GM23338 (cell line): ENCODE measurements at regions not wholly inside any gene's neighbourhood (a gene's known extent, or its start where the extent isn't known, plus 50 kb on each side); places are given as distances from the start of the nearest gene placed in this dataset.
A peak's percentile ranks its signal among the peaks of the same experiment; 100 is the strongest.

Experiments
- ATAC-seq: fragments of 200-7000 bp; cut with Tn5 transposase; 3 replicates; pipeline ENCODE4 v1.9.1; 2020
- DNase-seq: peaks from one replicate; pipeline ENCODE4 v3.0.0-alpha.2; 2015; ENCODE audit warnings: low spot score
- H2AFZ ChIP-seq: fragments of 200-600 bp; sonication (generic); 2 replicates; pipeline ENCODE4 v1.8.0; 2016; ENCODE audit warnings: antibody characterized with exemption, mild to moderate bottlenecking, moderate library complexity
- H3F3A ChIP-seq: fragments of 200-600 bp; sonication (generic); replicated peaks from 2 replicates; pipeline ENCODE4 v1.8.0; 2017; ENCODE audit warnings: antibody characterized with exemption, mixed run types, low read depth
- H3K27ac ChIP-seq: fragments of 200-600 bp; sonication (generic); 2 replicates; pipeline ENCODE4 v1.6.1; 2016; ENCODE audit warnings: low read depth
- H3K27me3 ChIP-seq: fragments of 200-600 bp; sonication (generic); 2 replicates; pipeline ENCODE4 v1.8.0; 2016; ENCODE audit warnings: mild to moderate bottlenecking, mixed run types, moderate library complexity; ENCODE audit not compliant: insufficient read depth
- H3K36me3 ChIP-seq: fragments of 200-600 bp; sonication (generic); 2 replicates; pipeline ENCODE4 v1.8.0; 2016; ENCODE audit warnings: mild to moderate bottlenecking; ENCODE audit not compliant: insufficient read depth
- H3K4me1 ChIP-seq: fragments of 200-600 bp; sonication (generic); 2 replicates; pipeline ENCODE4 v1.8.0; 2016; ENCODE audit warnings: mild to moderate bottlenecking, moderate library complexity; ENCODE audit not compliant: insufficient read depth
- H3K4me2 ChIP-seq: fragments of 200-600 bp; sonication (generic); 2 replicates; pipeline ENCODE4 v1.7.1; 2017; ENCODE audit warnings: mixed run types
- H3K4me3 ChIP-seq: fragments of 200-600 bp; sonication (generic); 2 replicates; pipeline ENCODE4 v1.6.1; 2016; ENCODE audit warnings: mixed run types
- H3K79me2 ChIP-seq: fragments of 200-600 bp; sonication (generic); replicated peaks from 2 replicates; pipeline ENCODE4 v1.8.0; 2017; ENCODE audit warnings: mild to moderate bottlenecking; ENCODE audit not compliant: insufficient read depth
- H3K9me2 ChIP-seq: fragments of 200-600 bp; sonication (generic); 2 replicates; pipeline ENCODE4 v1.8.0; 2017; ENCODE audit not compliant: insufficient read depth
- H4K20me1 ChIP-seq: fragments of 200-600 bp; sonication (generic); replicated peaks from 2 replicates; pipeline ENCODE4 v1.8.0; 2017; ENCODE audit warnings: mild to moderate bottlenecking; ENCODE audit not compliant: insufficient read depth
- H3K27ac Mint-ChIP-seq: 2 replicates; pipeline ENCODE4 v1.8.0; 2020; ENCODE audit warnings: inconsistent platforms, mild to moderate bottlenecking, moderate library complexity, mixed read lengths
- H3K27me3 Mint-ChIP-seq: 3 replicates; pipeline ENCODE4 v1.8.0; 2022; ENCODE audit warnings: low read depth, mild to moderate bottlenecking, moderate library complexity, mixed read lengths, inconsistent platforms; ENCODE audit not compliant: insufficient read depth, poor library complexity
- H3K36me3 Mint-ChIP-seq: 3 replicates; pipeline ENCODE4 v1.8.0; 2021; ENCODE audit warnings: low read depth, mild to moderate bottlenecking, inconsistent platforms, moderate library complexity, mixed read lengths
- H3K4me1 Mint-ChIP-seq: 3 replicates; pipeline ENCODE4 v1.8.0; 2020; ENCODE audit warnings: mild to moderate bottlenecking, inconsistent platforms, mixed read lengths
- H3K4me3 Mint-ChIP-seq: 3 replicates; pipeline ENCODE4 v1.8.0; 2021; ENCODE audit warnings: moderate library complexity, mild to moderate bottlenecking, inconsistent platforms, mixed read lengths
- H3K9me3 Mint-ChIP-seq: 3 replicates; pipeline ENCODE4 v1.8.0; 2020; ENCODE audit warnings: moderate library complexity, mild to moderate bottlenecking, inconsistent platforms, mixed read lengths
- CREB1 ChIP-seq: fragments of 250-450 bp; sonication (Bioruptor Pico); IDR thresholded peaks from 2 replicates; pipeline ENCODE4 v1.5.0; 2020; ENCODE audit warnings: low read depth, mild to moderate bottlenecking, moderate library complexity
- EZH2 ChIP-seq: fragments of 200-600 bp; sonication (generic); IDR thresholded peaks from one replicate; pipeline ENCODE4 v1.8.0; 2017; ENCODE audit warnings: antibody characterized with exemption, mild to moderate bottlenecking, low read depth; ENCODE audit not compliant: unreplicated experiment
- EZH2phosphoT487 ChIP-seq: fragments of 200-600 bp; sonication (generic); IDR thresholded peaks from one replicate; pipeline ENCODE4 v1.8.1; 2018; ENCODE audit warnings: antibody characterized with exemption; ENCODE audit not compliant: unreplicated experiment
- STAT1 ChIP-seq: IDR thresholded peaks from one replicate; pipeline ENCODE4 v1.6.1; 2016; ENCODE audit warnings: antibody characterized with exemption; ENCODE audit not compliant: unreplicated experiment
- ZNF331 ChIP-seq: fragments of 250-450 bp; sonication (Bioruptor Pico); IDR thresholded peaks from 2 replicates; pipeline ENCODE4 v1.5.0; 2020; ENCODE audit warnings: low read depth, mild to moderate bottlenecking, moderate library complexity
- TF ChIP-seq, protein P1 (sequence below): IDR thresholded peaks from one replicate; pipeline ENCODE4 v1.6.1; 2018; ENCODE audit warnings: antibody characterized with exemption; ENCODE audit not compliant: unreplicated experiment
- TF ChIP-seq, protein P2 (sequence below): IDR thresholded peaks from 2 replicates; pipeline ENCODE4 v1.6.1; 2016; ENCODE audit warnings: antibody characterized with exemption
- TF ChIP-seq, protein P3 (sequence below), 2 experiments: fragments of 200-600 bp in 1 of 2; sonication (generic) in 1 of 2; conservative IDR thresholded peaks; 2 replicates each; pipeline versions ENCODE4 v1.5.1 to v1.6.1; 2016 to 2017; ENCODE audit warnings: antibody characterized with exemption in 2 of 2, low read depth in 2 of 2, mild to moderate bottlenecking in 2 of 2, moderate library complexity in 1 of 2

DNA sequence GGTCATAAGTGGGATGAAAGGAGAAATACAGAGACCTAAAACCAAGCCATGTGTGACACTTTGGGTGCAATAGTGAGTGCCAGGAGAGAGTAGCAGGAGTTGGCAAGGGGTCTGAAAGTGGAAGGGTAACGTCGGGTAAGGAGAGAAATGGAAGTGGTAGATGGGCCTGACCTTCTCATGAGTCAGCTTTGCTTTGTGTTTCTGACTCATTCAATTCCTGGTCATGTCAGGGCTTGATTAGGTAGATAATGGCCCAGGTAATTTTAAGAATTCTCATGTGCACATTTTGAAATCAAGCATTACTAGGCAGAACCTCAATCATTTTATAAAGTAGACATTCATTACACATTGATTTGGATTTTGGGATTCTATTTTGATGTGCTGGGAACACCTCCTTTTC is 262.5 kb downstream of the SOX2 start:
- Histone ChIP-seq H3K9me2 (peaks cover 7% of the 10 kb centered on the region; the same call in 1 of the 2 replicates), H3K4me1 (no peaks in the 10 kb centered on the region), H3F3A (no peaks in the 10 kb centered on the region), H3K79me2 (no peaks in the 10 kb centered on the region), H2AFZ (peak overlapping the region; percentile 15; the same call in 1 of the 2 replicates), H3K4me3 (no peak overlapping the region), H3K27me3 (no peaks in the 10 kb centered on the region), H3K4me2 (no peak overlapping the region), H3K27ac (no peak overlapping the region), H4K20me1 (no peaks in the 10 kb centered on the region), H3K36me3 (no peaks in the 10 kb centered on the region)
- H3K4me3 Mint-ChIP-seq = no peak overlapping the region
- no peaks in the 10 kb centered on the region for H3K9me3 Mint-ChIP-seq
- DNase-seq (no peak), ATAC-seq (no peak)
- no peaks in the 10 kb centered on the region for H3K36me3 Mint-ChIP-seq
- H3K27ac Mint-ChIP-seq = no peak overlapping the region
- TF ChIP-seq, protein P1, sequence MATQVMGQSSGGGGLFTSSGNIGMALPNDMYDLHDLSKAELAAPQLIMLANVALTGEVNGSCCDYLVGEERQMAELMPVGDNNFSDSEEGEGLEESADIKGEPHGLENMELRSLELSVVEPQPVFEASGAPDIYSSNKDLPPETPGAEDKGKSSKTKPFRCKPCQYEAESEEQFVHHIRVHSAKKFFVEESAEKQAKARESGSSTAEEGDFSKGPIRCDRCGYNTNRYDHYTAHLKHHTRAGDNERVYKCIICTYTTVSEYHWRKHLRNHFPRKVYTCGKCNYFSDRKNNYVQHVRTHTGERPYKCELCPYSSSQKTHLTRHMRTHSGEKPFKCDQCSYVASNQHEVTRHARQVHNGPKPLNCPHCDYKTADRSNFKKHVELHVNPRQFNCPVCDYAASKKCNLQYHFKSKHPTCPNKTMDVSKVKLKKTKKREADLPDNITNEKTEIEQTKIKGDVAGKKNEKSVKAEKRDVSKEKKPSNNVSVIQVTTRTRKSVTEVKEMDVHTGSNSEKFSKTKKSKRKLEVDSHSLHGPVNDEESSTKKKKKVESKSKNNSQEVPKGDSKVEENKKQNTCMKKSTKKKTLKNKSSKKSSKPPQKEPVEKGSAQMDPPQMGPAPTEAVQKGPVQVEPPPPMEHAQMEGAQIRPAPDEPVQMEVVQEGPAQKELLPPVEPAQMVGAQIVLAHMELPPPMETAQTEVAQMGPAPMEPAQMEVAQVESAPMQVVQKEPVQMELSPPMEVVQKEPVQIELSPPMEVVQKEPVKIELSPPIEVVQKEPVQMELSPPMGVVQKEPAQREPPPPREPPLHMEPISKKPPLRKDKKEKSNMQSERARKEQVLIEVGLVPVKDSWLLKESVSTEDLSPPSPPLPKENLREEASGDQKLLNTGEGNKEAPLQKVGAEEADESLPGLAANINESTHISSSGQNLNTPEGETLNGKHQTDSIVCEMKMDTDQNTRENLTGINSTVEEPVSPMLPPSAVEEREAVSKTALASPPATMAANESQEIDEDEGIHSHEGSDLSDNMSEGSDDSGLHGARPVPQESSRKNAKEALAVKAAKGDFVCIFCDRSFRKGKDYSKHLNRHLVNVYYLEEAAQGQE = no peak
- TF ChIP-seq ZNF331 (no peak), STAT1 (no peak), EZH2 (no peak), CREB1 (CRISPR knock-in tag) (no peak)
- TF ChIP-seq, protein P2, sequence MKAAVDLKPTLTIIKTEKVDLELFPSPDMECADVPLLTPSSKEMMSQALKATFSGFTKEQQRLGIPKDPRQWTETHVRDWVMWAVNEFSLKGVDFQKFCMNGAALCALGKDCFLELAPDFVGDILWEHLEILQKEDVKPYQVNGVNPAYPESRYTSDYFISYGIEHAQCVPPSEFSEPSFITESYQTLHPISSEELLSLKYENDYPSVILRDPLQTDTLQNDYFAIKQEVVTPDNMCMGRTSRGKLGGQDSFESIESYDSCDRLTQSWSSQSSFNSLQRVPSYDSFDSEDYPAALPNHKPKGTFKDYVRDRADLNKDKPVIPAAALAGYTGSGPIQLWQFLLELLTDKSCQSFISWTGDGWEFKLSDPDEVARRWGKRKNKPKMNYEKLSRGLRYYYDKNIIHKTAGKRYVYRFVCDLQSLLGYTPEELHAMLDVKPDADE = no peak
- TF ChIP-seq, protein P3, sequence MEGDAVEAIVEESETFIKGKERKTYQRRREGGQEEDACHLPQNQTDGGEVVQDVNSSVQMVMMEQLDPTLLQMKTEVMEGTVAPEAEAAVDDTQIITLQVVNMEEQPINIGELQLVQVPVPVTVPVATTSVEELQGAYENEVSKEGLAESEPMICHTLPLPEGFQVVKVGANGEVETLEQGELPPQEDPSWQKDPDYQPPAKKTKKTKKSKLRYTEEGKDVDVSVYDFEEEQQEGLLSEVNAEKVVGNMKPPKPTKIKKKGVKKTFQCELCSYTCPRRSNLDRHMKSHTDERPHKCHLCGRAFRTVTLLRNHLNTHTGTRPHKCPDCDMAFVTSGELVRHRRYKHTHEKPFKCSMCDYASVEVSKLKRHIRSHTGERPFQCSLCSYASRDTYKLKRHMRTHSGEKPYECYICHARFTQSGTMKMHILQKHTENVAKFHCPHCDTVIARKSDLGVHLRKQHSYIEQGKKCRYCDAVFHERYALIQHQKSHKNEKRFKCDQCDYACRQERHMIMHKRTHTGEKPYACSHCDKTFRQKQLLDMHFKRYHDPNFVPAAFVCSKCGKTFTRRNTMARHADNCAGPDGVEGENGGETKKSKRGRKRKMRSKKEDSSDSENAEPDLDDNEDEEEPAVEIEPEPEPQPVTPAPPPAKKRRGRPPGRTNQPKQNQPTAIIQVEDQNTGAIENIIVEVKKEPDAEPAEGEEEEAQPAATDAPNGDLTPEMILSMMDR (conservative IDR thresholded peaks at IDR 0.05; ENCODE audit: low read depth in 2 of 2) = no peak
- H3K27me3 Mint-ChIP-seq = peaks cover 4% of the 10 kb centered on the region
- peaks cover 5% of the 10 kb centered on the region; the same call in 1 of the 3 replicates for H3K4me1 Mint-ChIP-seq

DNA sequence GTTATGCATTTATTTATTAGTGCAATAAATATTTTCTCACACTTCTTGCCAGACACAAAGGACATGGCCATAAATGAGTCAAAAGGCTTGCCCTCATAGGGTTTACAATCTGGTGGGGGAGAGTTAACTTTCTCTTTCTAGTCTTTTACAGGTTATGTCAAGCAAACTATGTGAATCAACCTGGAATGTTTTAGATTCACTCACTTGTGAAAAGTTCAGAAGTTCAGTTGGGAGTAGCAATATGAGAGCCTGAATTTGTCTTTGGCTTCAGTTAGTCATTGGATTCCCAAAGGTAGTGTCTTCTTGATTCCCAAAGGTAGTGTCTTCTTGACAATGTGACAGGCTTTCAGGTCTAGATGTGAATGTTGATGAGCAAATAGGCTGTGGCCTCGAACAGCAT is 264.8 kb downstream of the SOX2 start:
- Histone ChIP-seq H3K79me2 (no peaks in the 10 kb centered on the region), H3K4me1 (no peaks in the 10 kb centered on the region), H2AFZ (no peak overlapping the region), H3K27ac (no peak overlapping the region), H3F3A (no peaks in the 10 kb centered on the region), H4K20me1 (no peaks in the 10 kb centered on the region), H3K4me3 (no peak overlapping the region), H3K4me2 (no peak overlapping the region), H3K27me3 (no peaks in the 10 kb centered on the region), H3K9me2 (peaks cover 7% of the 10 kb centered on the region; the same call in 1 of the 2 replicates), H3K36me3 (no peaks in the 10 kb centered on the region)
- no peak for DNase-seq
- H3K27me3 Mint-ChIP-seq = peaks cover 2% of the 10 kb centered on the region
- no peak for TF ChIP-seq STAT1
- TF ChIP-seq EZH2phosphoT487 = no peak
- H3K9me3 Mint-ChIP-seq = no peaks in the 10 kb centered on the region
- peaks cover 9% of the 10 kb centered on the region; the same call in 2 of the 3 replicates for H3K4me1 Mint-ChIP-seq
- no peak overlapping the region for H3K27ac Mint-ChIP-seq
- no peaks in the 10 kb centered on the region for H3K36me3 Mint-ChIP-seq
- no peak overlapping the region for H3K4me3 Mint-ChIP-seq
- no peak for ATAC-seq
